Ascending aorta (tissue), 2 donors: ENCODE measurements at regions not wholly inside any gene's neighbourhood (a gene's known extent, or its start where the extent isn't known, plus 50 kb on each side); places are given as distances from the start of the nearest gene placed in this dataset.

Experiments
- DNase-seq, 2 donors: peaks; one replicate each; pipeline ENCODE4 v3.0.0-alpha.2; 2019; ENCODE audit warnings: low spot score in 2 of 2
- H3K27ac ChIP-seq, 2 donors: fragments of 200-600 bp; sonication (generic); one replicate each; pipeline ENCODE4 v1.5.1; 2016 to 2017; ENCODE audit warnings: mild to moderate bottlenecking in 1 of 2
- H3K27me3 ChIP-seq: fragments of 200-600 bp; sonication (generic); one replicate; pipeline ENCODE4 v1.5.1; 2017
- H3K36me3 ChIP-seq, 2 donors: fragments of 200-600 bp; sonication (generic); one replicate each; pipeline ENCODE4 v1.5.1; 2016
- H3K4me1 ChIP-seq, 2 donors: fragments of 200-600 bp; sonication (generic); one replicate each; pipeline ENCODE4 v1.5.1; 2016 to 2017; ENCODE audit warnings: mild to moderate bottlenecking in 1 of 2
- H3K4me3 ChIP-seq, 2 donors: fragments of 200-600 bp; sonication (generic); one replicate each; pipeline ENCODE4 v1.5.1; 2016 to 2017; ENCODE audit warnings: mild to moderate bottlenecking in 1 of 2
- H3K9me3 ChIP-seq, 2 donors: fragments of 200-600 bp; sonication (generic); one replicate each; pipeline ENCODE4 v1.5.1; 2016
- intact Hi-C: fragments of 100-400 bp; cut with DNase I; formaldehyde crosslinking; loops from one replicate; pipeline ENCODE4 v1.15.1; 2023
- TF ChIP-seq, protein P1 (sequence below), 3 experiments: fragments of 200-600 bp in 2 of 3; fragments of 450-650 bp in 1 of 3; sonication (generic) in 2 of 3; IDR thresholded peaks; one replicate each; pipeline ENCODE4 v1.5.1; 2016 to 2019; ENCODE audit warnings: antibody characterized with exemption in 3 of 3, mild to moderate bottlenecking in 1 of 3, moderate library complexity in 1 of 3

DNA sequence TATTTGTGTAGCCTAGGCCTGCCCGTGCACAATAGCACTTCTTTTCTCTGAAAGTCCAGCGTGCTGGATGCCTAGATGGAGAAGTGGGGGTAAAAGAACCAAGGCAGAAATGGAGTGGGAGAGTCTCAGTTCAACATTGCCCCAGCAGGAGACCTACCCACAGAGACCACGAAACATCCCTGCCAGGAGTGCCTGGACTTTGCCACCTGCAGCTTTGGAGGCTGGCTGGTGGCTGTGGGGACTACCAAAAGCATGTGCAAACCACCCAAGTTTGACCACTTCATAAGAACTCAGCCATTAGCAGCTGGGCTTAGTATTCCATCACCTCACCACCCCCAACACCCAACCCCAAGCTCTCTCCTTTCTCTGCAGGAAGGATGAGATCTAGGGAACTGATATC lies 416.9 kb upstream of the ID2 start:
- Histone ChIP-seq H3K4me1 (peaks cover 0 to 3% of the 10 kb centered on the region in 2 donors), H3K36me3 (no peaks in the 10 kb centered on the region), H3K27me3 (no peaks in the 10 kb centered on the region), H3K4me3 (no peak overlapping the region), H3K9me3 (no peaks in the 10 kb centered on the region), H3K27ac (no peak overlapping the region)
- intact Hi-C loops, result no loop called here
- DNase-seq, result no peak
- TF ChIP-seq, protein P1, sequence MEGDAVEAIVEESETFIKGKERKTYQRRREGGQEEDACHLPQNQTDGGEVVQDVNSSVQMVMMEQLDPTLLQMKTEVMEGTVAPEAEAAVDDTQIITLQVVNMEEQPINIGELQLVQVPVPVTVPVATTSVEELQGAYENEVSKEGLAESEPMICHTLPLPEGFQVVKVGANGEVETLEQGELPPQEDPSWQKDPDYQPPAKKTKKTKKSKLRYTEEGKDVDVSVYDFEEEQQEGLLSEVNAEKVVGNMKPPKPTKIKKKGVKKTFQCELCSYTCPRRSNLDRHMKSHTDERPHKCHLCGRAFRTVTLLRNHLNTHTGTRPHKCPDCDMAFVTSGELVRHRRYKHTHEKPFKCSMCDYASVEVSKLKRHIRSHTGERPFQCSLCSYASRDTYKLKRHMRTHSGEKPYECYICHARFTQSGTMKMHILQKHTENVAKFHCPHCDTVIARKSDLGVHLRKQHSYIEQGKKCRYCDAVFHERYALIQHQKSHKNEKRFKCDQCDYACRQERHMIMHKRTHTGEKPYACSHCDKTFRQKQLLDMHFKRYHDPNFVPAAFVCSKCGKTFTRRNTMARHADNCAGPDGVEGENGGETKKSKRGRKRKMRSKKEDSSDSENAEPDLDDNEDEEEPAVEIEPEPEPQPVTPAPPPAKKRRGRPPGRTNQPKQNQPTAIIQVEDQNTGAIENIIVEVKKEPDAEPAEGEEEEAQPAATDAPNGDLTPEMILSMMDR (IDR thresholded peaks at IDR 0.05), result no peak

DNA sequence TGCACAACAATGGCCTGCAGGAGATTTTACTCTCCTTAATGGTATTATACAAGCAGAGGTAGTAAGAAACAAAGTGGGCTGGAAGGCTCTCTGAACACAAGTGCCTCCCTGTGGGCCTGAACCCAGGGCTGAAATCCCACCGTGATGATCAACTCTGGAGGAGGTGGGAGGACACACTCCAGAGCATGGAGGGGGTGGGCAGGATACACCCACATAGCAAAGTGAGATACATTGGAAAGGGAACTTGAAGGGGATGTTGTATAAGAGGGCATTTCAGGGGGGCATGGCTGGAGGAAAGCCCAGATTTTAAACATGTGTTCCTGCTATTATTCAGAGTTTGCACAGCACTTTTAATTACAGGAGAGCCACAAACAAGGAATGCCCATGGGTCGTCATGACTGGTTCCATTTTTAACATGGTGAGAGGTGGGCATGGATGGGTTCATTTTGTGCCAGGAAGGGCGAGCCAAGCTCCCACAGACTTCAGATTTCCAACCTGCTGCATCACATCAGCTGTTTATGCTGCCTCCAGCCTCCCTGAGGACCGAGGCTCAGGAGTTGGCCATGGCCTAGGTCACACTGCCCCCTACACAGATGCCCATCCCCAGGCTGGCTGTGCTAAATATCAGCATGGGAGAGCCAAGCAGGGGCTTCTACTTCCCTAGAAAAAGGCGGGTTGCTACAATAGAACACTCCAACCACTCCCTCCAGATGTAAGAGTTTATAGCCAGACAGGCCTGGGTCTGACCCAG lies 416.2 kb upstream of the ID2 start:
- TF ChIP-seq, protein P1 (IDR thresholded peaks at IDR 0.05), result no peak
- H3K27ac ChIP-seq, result no peak overlapping the region
- peaks cover 0 to 3% of the 10 kb centered on the region in 2 donors for H3K4me1 ChIP-seq
- no peaks in the 10 kb centered on the region for H3K9me3 ChIP-seq
- H3K36me3 ChIP-seq, result no peaks in the 10 kb centered on the region
- no peak for DNase-seq
- H3K4me3 ChIP-seq, result no peak overlapping the region
- no peaks in the 10 kb centered on the region for H3K27me3 ChIP-seq
- intact Hi-C loops, result no loop called here

DNA sequence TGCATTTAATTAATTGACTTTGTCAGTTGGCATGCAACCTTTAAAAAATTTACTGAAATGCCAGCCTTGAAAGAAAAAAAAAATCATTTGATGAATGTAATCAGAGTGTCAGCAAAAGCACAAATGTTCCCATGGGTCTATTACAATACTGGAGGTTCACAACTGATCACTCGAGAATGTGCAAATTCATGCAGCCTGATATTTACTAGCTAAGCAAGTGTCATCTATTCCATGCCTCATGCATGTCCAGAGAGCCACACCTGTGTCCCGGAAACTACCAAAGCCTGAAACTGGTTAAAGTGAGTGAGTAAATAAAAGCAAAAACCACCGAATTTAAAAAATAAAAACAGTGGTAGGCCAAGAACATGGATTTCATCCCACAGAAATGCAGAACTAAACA lies 415.3 kb upstream of the ID2 start:
- H3K9me3 ChIP-seq, result no peaks in the 10 kb centered on the region
- no peak overlapping the region for H3K27ac ChIP-seq
- no peaks in the 10 kb centered on the region for H3K36me3 ChIP-seq
- no peak overlapping the region for H3K4me3 ChIP-seq
- TF ChIP-seq, protein P1 (IDR thresholded peaks at IDR 0.05), result no peak
- peaks cover 0 to 3% of the 10 kb centered on the region in 2 donors for H3K4me1 ChIP-seq
- DNase-seq, result no peak
- intact Hi-C loops, result no loop called here
- no peaks in the 10 kb centered on the region for H3K27me3 ChIP-seq

DNA sequence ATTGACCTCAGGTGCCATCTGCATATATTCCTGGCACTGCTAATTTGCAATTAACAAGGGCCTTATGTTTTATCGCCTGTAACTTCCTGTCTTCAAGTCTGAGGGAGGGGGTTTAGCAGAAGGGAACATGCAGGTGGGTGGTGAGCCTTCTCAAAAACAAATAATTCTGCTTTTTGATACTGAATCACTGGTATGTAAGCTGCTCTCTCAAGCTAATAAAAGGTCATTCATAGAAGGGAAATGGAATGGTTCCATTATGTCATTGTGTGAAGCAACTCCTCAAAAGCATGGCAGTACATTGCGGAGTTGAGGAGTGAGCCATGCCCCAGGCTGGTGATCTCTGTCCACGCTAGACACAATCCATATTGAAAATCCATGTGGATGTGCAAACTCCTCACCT lies 414.8 kb upstream of the ID2 start:
- Histone ChIP-seq H3K27ac (no peak overlapping the region), H3K4me1 (peaks cover 0 to 3% of the 10 kb centered on the region in 2 donors), H3K27me3 (no peaks in the 10 kb centered on the region), H3K36me3 (no peaks in the 10 kb centered on the region), H3K9me3 (no peaks in the 10 kb centered on the region), H3K4me3 (no peak overlapping the region)
- intact Hi-C loops, result no loop called here
- TF ChIP-seq, protein P1 (IDR thresholded peaks at IDR 0.05), result no peak
- no peak for DNase-seq

DNA sequence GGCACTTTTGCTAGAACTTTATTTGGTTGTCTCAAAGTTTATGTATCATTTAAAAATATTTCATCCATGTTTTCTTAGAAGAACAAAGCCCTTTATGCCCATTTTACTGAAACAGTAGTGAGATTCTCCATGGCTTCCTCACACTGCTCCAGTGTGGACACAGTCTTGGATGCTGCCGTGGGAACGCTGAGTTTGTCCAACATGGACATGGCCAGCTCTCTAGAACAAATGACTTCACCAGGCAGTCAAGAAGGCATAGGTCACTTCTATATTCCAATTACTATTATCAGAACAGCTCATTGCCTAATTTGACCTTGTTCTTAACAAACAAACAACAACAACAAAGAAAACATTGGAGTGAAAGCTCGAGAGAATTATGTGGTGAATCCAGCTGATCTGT lies 414.1 kb upstream of the ID2 start:
- peaks cover 0 to 3% of the 10 kb centered on the region in 2 donors for H3K4me1 ChIP-seq
- no peaks in the 10 kb centered on the region for H3K36me3 ChIP-seq
- H3K27me3 ChIP-seq, result no peaks in the 10 kb centered on the region
- no peaks in the 10 kb centered on the region for H3K9me3 ChIP-seq
- intact Hi-C loops, result no loop called here
- no peak overlapping the region for H3K27ac ChIP-seq
- no peak for DNase-seq
- TF ChIP-seq, protein P1 (IDR thresholded peaks at IDR 0.05), result no peak
- no peak overlapping the region for H3K4me3 ChIP-seq
